HEK293 (cell line): ENCODE measurements at regions not wholly inside any gene's neighbourhood (a gene's known extent, or its start where the extent isn't known, plus 50 kb on each side); places are given as distances from the start of the nearest gene placed in this dataset.

Experiments
- BCL11A ChIP-seq: fragments of 450-650 bp; formaldehyde crosslinking; IDR thresholded peaks from 2 replicates; pipeline ENCODE4 v1.5.1; 2016; ENCODE audit warnings: low read depth, missing biosample characterization, missing genetic modification characterization
- ZFP69B ChIP-seq: fragments of 450-650 bp; formaldehyde crosslinking; IDR thresholded peaks from 2 replicates; pipeline ENCODE4 v1.5.1; 2016; ENCODE audit warnings: missing biosample characterization, missing genetic modification characterization
- ZNF138 ChIP-seq: fragments of 450-650 bp; formaldehyde crosslinking; IDR thresholded peaks from 2 replicates; pipeline ENCODE4 v1.5.1; 2016; ENCODE audit warnings: missing biosample characterization, missing genetic modification characterization, borderline replicate concordance
- TF ChIP-seq, protein P1 (sequence below): fragments of 450-650 bp; formaldehyde crosslinking; IDR thresholded peaks from 2 replicates; pipeline ENCODE4 v1.5.1; 2016; ENCODE audit warnings: missing biosample characterization, missing genetic modification characterization

DNA sequence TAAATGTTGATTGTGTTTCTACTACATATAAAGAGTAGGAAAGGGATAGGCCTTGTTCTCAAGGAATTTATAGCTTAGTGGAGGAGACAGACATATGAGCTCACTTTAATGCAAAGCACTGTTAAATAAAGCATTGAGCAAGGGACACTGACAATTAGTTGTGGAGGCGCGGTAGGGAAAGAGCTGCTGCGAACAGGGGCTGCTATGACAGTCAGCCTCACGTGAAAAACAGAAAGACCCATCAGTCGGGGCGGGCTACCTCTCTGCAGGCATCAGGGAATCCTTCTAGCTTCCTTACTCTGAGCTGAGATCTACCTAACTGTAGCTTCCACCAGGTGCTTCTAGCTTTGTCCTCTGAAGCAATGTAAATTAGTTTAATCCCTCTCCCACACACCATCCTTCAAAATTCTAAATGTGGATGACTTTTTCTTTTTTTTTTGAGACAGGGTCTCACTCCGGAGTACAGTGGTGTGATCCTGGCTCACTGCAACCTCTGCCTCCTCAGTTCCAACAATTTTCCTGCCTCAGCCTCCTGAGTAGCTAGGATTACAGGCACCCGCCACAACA lies 129.9 kb upstream of the ZFHX3 start:
- TF ChIP-seq ZFP69B (no peak), BCL11A (tag by site-specific recombination) (no peak), ZNF138 (tag by site-specific recombination) (no peak)
- TF ChIP-seq, protein P1, sequence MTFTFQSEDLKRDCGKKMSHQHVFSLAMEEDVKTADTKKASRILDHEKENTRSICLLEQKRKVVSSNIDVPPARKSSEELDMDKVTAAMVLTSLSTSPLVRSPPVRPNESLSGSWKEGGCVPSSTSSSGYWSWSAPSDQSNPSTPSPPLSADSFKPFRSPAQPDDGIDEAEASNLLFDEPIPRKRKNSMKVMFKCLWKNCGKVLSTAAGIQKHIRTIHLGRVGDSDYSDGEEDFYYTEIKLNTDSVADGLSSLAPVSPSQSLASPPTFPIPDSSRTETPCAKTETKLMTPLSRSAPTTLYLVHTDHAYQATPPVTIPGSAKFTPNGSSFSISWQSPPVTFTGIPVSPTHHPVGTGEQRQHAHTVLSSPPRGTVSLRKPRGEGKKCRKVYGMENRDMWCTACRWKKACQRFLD (tag by site-specific recombination), result no peak
